ENCODE measurements at regions not wholly inside any gene's neighbourhood (a gene's known extent, or its start where the extent isn't known, plus 50 kb on each side); places are given as distances from the start of the nearest gene placed in this dataset.

- H4K20me1 ChIP-seq (ENCODE audit: insufficient read depth, low read length, poor library complexity, severe bottlenecking) = no peaks in the 10 kb centered on the region
- H3F3A ChIP-seq (ENCODE audit: low read depth) = no peaks in the 10 kb centered on the region
- no peak overlapping the region for H3K9ac ChIP-seq (ENCODE audit: low read depth, low read length, poor library complexity, severe bottlenecking)
- no peak overlapping the region for H2AFZ ChIP-seq (ENCODE audit: low read length)
- H3K4me2 ChIP-seq (ENCODE audit: low read depth, low read length, poor library complexity, severe bottlenecking) = no peak overlapping the region
- no peaks in the 10 kb centered on the region for H3K27me3 ChIP-seq (ENCODE audit: insufficient read depth, low read length, poor library complexity, severe bottlenecking)
- TF ChIP-seq, protein P1, sequence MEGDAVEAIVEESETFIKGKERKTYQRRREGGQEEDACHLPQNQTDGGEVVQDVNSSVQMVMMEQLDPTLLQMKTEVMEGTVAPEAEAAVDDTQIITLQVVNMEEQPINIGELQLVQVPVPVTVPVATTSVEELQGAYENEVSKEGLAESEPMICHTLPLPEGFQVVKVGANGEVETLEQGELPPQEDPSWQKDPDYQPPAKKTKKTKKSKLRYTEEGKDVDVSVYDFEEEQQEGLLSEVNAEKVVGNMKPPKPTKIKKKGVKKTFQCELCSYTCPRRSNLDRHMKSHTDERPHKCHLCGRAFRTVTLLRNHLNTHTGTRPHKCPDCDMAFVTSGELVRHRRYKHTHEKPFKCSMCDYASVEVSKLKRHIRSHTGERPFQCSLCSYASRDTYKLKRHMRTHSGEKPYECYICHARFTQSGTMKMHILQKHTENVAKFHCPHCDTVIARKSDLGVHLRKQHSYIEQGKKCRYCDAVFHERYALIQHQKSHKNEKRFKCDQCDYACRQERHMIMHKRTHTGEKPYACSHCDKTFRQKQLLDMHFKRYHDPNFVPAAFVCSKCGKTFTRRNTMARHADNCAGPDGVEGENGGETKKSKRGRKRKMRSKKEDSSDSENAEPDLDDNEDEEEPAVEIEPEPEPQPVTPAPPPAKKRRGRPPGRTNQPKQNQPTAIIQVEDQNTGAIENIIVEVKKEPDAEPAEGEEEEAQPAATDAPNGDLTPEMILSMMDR (conservative IDR thresholded peaks at IDR 0.05; ENCODE audit: low read length) = no peak
- no peak for TF ChIP-seq EZH2phosphoT487 (IDR thresholded peaks at IDR 0.05; ENCODE audit: borderline replicate concordance)
- no peak overlapping the region for H3K4me3 ChIP-seq (ENCODE audit: low read length, poor library complexity, severe bottlenecking)
- H3K36me3 ChIP-seq (ENCODE audit: insufficient read depth, low read length) = no peaks in the 10 kb centered on the region
- no peaks in the 10 kb centered on the region for H3K79me2 ChIP-seq (ENCODE audit: insufficient read depth, low read length)
- H3K9me2 ChIP-seq (replicated peaks; ENCODE audit: low read depth, low read length) = no peaks in the 10 kb centered on the region
- H3K4me1 ChIP-seq (ENCODE audit: insufficient read depth, low read length, poor library complexity, severe bottlenecking) = no peaks in the 10 kb centered on the region
- no peaks in the 10 kb centered on the region; the same call in 1 of the 2 replicates for H3K9me3 ChIP-seq (ENCODE audit: insufficient read depth, low read depth, low read length)
Observed at GRCh38 chr5:2219149-2219776, 336.5 kb upstream of the IRX4 start.

- Histone ChIP-seq H3K9me2 (replicated peaks; ENCODE audit: low read depth, low read length) (no peaks in the 10 kb centered on the region), H3K27me3 (ENCODE audit: insufficient read depth, low read length, poor library complexity, severe bottlenecking) (no peaks in the 10 kb centered on the region), H3K36me3 (ENCODE audit: insufficient read depth, low read length) (no peaks in the 10 kb centered on the region), H3K9ac (ENCODE audit: low read depth, low read length, poor library complexity, severe bottlenecking) (no peak overlapping the region), H3K9me3 (ENCODE audit: insufficient read depth, low read depth, low read length) (no peaks in the 10 kb centered on the region; the same call in 1 of the 2 replicates), H3K4me3 (ENCODE audit: low read length, poor library complexity, severe bottlenecking) (no peak overlapping the region), H3K4me2 (ENCODE audit: low read depth, low read length, poor library complexity, severe bottlenecking) (no peak overlapping the region), H3K4me1 (ENCODE audit: insufficient read depth, low read length, poor library complexity, severe bottlenecking) (no peaks in the 10 kb centered on the region), H4K20me1 (ENCODE audit: insufficient read depth, low read length, poor library complexity, severe bottlenecking) (no peaks in the 10 kb centered on the region), H3F3A (ENCODE audit: low read depth) (no peaks in the 10 kb centered on the region), H3K79me2 (ENCODE audit: insufficient read depth, low read length) (no peaks in the 10 kb centered on the region), H2AFZ (ENCODE audit: low read length) (no peak overlapping the region)
- TF ChIP-seq, protein P1 (conservative IDR thresholded peaks at IDR 0.05; ENCODE audit: low read length) = no peak
- no peak for TF ChIP-seq EZH2phosphoT487 (IDR thresholded peaks at IDR 0.05; ENCODE audit: borderline replicate concordance)
Observed at GRCh38 chr5:2217219-2217618, 334.5 kb upstream of the IRX4 start.

- Histone ChIP-seq H3K9me3 (ENCODE audit: insufficient read depth, low read depth, low read length) (no peaks in the 10 kb centered on the region; the same call in 1 of the 2 replicates), H3K9me2 (replicated peaks; ENCODE audit: low read depth, low read length) (no peaks in the 10 kb centered on the region), H3K36me3 (ENCODE audit: insufficient read depth, low read length) (no peaks in the 10 kb centered on the region), H3K27me3 (ENCODE audit: insufficient read depth, low read length, poor library complexity, severe bottlenecking) (no peaks in the 10 kb centered on the region), H3F3A (ENCODE audit: low read depth) (no peaks in the 10 kb centered on the region), H4K20me1 (ENCODE audit: insufficient read depth, low read length, poor library complexity, severe bottlenecking) (no peaks in the 10 kb centered on the region), H3K4me2 (ENCODE audit: low read depth, low read length, poor library complexity, severe bottlenecking) (no peak overlapping the region), H3K9ac (ENCODE audit: low read depth, low read length, poor library complexity, severe bottlenecking) (no peak overlapping the region), H2AFZ (ENCODE audit: low read length) (no peak overlapping the region), H3K4me3 (ENCODE audit: low read length, poor library complexity, severe bottlenecking) (no peak overlapping the region), H3K79me2 (ENCODE audit: insufficient read depth, low read length) (no peaks in the 10 kb centered on the region), H3K4me1 (ENCODE audit: insufficient read depth, low read length, poor library complexity, severe bottlenecking) (no peaks in the 10 kb centered on the region)
- TF ChIP-seq, protein P1 (conservative IDR thresholded peaks at IDR 0.05; ENCODE audit: low read length) = no peak
- TF ChIP-seq EZH2phosphoT487 (IDR thresholded peaks at IDR 0.05; ENCODE audit: borderline replicate concordance) = no peak
Observed at GRCh38 chr5:2214910-2215590, 332.3 kb upstream of the IRX4 start.

All from Loucy (cell line).